ENCODE measurements at regions not wholly inside any gene's neighbourhood (a gene's known extent, or its start where the extent isn't known, plus 50 kb on each side); places are given as distances from the start of the nearest gene placed in this dataset.

DNA sequence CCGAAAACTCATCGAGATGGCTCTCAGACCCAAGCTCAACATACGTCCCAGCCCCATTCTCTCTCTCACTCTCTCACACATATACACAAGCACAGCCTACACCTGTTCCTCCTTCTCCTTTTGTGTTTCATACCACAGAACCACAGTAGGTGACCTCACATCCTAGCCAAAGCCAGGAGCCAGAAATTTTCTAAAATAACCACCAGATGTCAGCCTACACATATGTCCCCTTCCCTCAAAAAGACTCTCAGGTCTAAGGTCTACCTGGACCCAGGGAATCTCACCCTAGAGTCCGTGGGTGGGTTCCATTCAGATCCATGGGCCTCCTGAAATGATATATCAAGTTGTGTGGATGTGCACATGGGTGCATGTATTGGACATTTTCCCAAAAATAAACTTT is 104.2 kb upstream of the IPO5 start:
- no peak overlapping the region for H3K27ac Mint-ChIP-seq

DNA sequence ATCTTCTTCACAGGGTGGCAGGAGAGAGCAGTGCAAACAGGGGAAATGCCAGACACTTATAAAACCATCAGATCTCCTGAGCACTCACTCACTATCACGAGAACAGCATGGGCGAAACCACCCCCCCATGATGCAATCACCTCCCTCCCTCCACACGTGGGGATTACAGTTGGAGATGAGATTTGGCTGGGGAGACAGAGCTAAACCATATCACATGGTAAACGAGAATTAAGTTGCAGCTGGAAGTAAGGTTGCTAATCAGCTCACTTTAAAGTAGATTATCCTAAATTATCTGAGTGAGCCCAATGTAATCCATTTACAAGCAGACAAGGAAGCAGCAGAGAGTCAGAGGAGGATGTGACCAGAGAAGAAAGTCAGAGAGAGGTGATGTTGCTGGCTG is 102.2 kb upstream of the IPO5 start:
- Histone ChIP-seq H3K36me3 (ENCODE audit: control insufficient read depth in 2 of 3, insufficient read depth in 3 of 3, low read length in 3 of 3) (no peaks in the 10 kb centered on the region), H3K4me3 (ENCODE audit: low read length) (no peak overlapping the region), H3K4me1 (ENCODE audit: control insufficient read depth in 2 of 2, insufficient read depth in 2 of 2, low read length in 2 of 2) (no peaks in the 10 kb centered on the region), H3K27me3 (ENCODE audit: control insufficient read depth in 2 of 2, insufficient read depth in 2 of 2, low read length in 2 of 2) (no peaks in the 10 kb centered on the region), H3K9me3 (ENCODE audit: control insufficient read depth in 2 of 3, low read length in 3 of 3) (no peaks in the 10 kb centered on the region), H3K27ac (ENCODE audit: low read depth, low read length) (no peak overlapping the region)
- intact Hi-C loops (cut with micrococcal nuclease): loop anchor here in 1 of 2 donors (10.0 kb wide), 1 partner anchor 564 kb away; no protein-coding TSS in a partner anchor
- Mint-ChIP-seq H3K9me3 (peaks cover 0 to 4% (median 0%) of the 10 kb centered on the region in 11 donors), H3K27ac (no peak overlapping the region), H3K27me3 (peaks cover 0 to 37% (median 31%) of the 10 kb centered on the region in 5 donors), H3K36me3 (no peaks in the 10 kb centered on the region), H3K4me3 (no peak overlapping the region), H3K4me1 (peaks cover 0 to 3% (median 0%) of the 10 kb centered on the region in 7 donors)
- ChIA-PET POLR2A (no interaction called here), CTCF (no interaction called here)
- DNase-seq (no peak), ATAC-seq (no peak)

More for the DNA sequence above, 104.2 kb upstream of the IPO5 start:
- Mint-ChIP-seq H3K36me3 (no peaks in the 10 kb centered on the region), H3K4me1 (peaks cover 0 to 3% (median 0%) of the 10 kb centered on the region in 7 donors), H3K27me3 (peaks cover 0 to 43% (median 36%) of the 10 kb centered on the region in 5 donors), H3K4me3 (no peak overlapping the region), H3K9me3 (peaks cover 0 to 4% (median 0%) of the 10 kb centered on the region in 11 donors)
- H3K27me3 ChIP-seq (ENCODE audit: control insufficient read depth in 2 of 2, insufficient read depth in 2 of 2, low read length in 2 of 2): no peaks in the 10 kb centered on the region
- POLR2A ChIA-PET: no interaction called here
- intact Hi-C loops (cut with micrococcal nuclease): no loop called here
- no peaks in the 10 kb centered on the region for H3K4me1 ChIP-seq (ENCODE audit: control insufficient read depth in 2 of 2, insufficient read depth in 2 of 2, low read length in 2 of 2)
- ATAC-seq: no peak
- H3K27ac ChIP-seq (ENCODE audit: low read depth, low read length): no peak overlapping the region
- H3K36me3 ChIP-seq (ENCODE audit: control insufficient read depth in 2 of 3, insufficient read depth in 3 of 3, low read length in 3 of 3): no peaks in the 10 kb centered on the region
- DNase-seq: no peak
- H3K9me3 ChIP-seq (ENCODE audit: control insufficient read depth in 2 of 3, low read length in 3 of 3): no peaks in the 10 kb centered on the region
- H3K4me3 ChIP-seq (ENCODE audit: low read length): no peak overlapping the region
- CTCF ChIA-PET: interaction anchor here (0.6 kb wide), 1 partner anchor 1005 kb away, joined by 3 read pairs; no protein-coding TSS in a partner anchor

DNA sequence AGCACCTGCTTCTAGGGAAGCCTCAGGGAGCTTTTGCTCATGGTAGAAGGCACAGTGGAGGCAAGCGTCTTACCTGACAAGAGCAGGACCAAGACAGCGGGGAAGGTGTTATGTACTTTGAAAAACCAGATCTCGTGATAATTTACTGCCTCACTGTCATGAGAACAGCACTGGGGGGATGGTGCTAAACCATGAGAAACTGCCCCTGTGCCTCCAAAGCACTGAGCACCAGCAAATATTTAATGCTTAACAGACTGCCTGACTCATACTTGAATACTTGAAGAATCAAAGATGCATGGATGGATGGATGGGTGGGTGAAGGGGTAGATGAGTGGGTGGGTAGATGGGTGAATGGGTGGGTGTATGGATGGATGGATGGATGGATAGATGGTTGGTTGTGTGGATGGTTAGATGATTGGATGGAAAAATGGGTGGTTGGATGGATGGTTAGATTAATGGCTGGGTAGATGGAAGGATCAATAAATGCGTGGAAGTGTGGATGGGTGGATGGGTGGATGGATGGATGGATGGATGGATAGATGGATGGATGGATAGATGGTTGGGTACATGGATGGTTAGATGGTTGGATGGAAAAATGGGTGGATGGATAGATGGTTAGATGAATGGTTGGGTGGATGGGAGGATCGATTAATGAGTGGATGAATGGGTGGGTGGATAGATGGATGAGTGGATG is 101.1 kb upstream of the IPO5 start:
- Histone ChIP-seq H3K4me1 (ENCODE audit: control insufficient read depth in 2 of 2, insufficient read depth in 2 of 2, low read length in 2 of 2) (no peaks in the 10 kb centered on the region), H3K4me3 (ENCODE audit: low read length) (no peak overlapping the region), H3K27ac (ENCODE audit: low read depth, low read length) (no peak overlapping the region), H3K9me3 (ENCODE audit: control insufficient read depth in 2 of 3, low read length in 3 of 3) (no peaks in the 10 kb centered on the region), H3K36me3 (ENCODE audit: control insufficient read depth in 2 of 3, insufficient read depth in 3 of 3, low read length in 3 of 3) (no peaks in the 10 kb centered on the region), H3K27me3 (ENCODE audit: control insufficient read depth in 2 of 2, insufficient read depth in 2 of 2, low read length in 2 of 2) (no peaks in the 10 kb centered on the region)
- peaks cover 0 to 4% (median 0%) of the 10 kb centered on the region in 11 donors for H3K9me3 Mint-ChIP-seq
- H3K4me3 Mint-ChIP-seq: no peak overlapping the region
- H3K27ac Mint-ChIP-seq: no peak overlapping the region
- POLR2A ChIA-PET: no interaction called here
- H3K36me3 Mint-ChIP-seq: no peaks in the 10 kb centered on the region
- peaks cover 0 to 37% (median 29%) of the 10 kb centered on the region in 5 donors for H3K27me3 Mint-ChIP-seq
- CTCF ChIA-PET: no interaction called here
- H3K4me1 Mint-ChIP-seq: peaks cover 0 to 3% (median 0%) of the 10 kb centered on the region in 7 donors
- DNase-seq (no peak), ATAC-seq (no peak)
- intact Hi-C loops (cut with micrococcal nuclease): loop anchor here in 1 of 2 donors (10.0 kb wide), 1 partner anchor 562 kb away; no protein-coding TSS in a partner anchor

DNA sequence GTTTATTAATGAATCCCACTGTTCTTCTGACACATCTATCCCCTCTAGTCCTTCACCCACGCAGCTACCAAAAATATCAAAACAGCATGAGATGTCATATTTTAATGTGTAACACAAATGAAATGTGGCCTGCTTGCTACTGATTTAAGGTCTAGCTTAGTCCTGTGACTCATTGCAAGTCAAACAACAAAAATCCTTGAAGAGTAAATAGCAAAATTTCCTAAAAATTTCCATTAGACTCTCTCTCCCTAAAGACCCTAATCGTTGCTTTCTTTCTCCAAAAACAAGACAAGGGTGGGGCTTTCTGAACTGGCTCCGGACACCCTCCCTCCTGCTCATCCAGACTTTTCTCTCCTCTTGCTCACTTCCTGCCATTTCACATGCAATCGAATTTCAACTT is 99.9 kb upstream of the IPO5 start:
- no peak overlapping the region for H3K27ac Mint-ChIP-seq
- H3K27me3 Mint-ChIP-seq: peaks cover 2 to 41% (median 27%) of the 10 kb centered on the region in 5 donors
- Histone ChIP-seq H3K4me3 (ENCODE audit: low read length) (no peak overlapping the region), H3K9me3 (ENCODE audit: control insufficient read depth in 2 of 3, low read length in 3 of 3) (no peaks in the 10 kb centered on the region), H3K27ac (ENCODE audit: low read depth, low read length) (no peak overlapping the region), H3K27me3 (ENCODE audit: control insufficient read depth in 2 of 2, insufficient read depth in 2 of 2, low read length in 2 of 2) (no peaks in the 10 kb centered on the region), H3K36me3 (ENCODE audit: control insufficient read depth in 2 of 3, insufficient read depth in 3 of 3, low read length in 3 of 3) (no peaks in the 10 kb centered on the region), H3K4me1 (ENCODE audit: control insufficient read depth in 2 of 2, insufficient read depth in 2 of 2, low read length in 2 of 2) (no peaks in the 10 kb centered on the region)
- H3K4me1 Mint-ChIP-seq: peaks cover 0 to 3% (median 0%) of the 10 kb centered on the region in 7 donors
- H3K9me3 Mint-ChIP-seq: peaks cover 0 to 4% (median 0%) of the 10 kb centered on the region in 11 donors
- ChIA-PET POLR2A (no interaction called here), CTCF (no interaction called here)
- no peaks in the 10 kb centered on the region for H3K36me3 Mint-ChIP-seq
- intact Hi-C loops (cut with micrococcal nuclease): loop anchor here in 1 of 2 donors (10.0 kb wide), 1 partner anchor 561 kb away; no protein-coding TSS in a partner anchor
- DNase-seq (no peak), ATAC-seq (no peak)
- H3K4me3 Mint-ChIP-seq: no peak overlapping the region

DNA sequence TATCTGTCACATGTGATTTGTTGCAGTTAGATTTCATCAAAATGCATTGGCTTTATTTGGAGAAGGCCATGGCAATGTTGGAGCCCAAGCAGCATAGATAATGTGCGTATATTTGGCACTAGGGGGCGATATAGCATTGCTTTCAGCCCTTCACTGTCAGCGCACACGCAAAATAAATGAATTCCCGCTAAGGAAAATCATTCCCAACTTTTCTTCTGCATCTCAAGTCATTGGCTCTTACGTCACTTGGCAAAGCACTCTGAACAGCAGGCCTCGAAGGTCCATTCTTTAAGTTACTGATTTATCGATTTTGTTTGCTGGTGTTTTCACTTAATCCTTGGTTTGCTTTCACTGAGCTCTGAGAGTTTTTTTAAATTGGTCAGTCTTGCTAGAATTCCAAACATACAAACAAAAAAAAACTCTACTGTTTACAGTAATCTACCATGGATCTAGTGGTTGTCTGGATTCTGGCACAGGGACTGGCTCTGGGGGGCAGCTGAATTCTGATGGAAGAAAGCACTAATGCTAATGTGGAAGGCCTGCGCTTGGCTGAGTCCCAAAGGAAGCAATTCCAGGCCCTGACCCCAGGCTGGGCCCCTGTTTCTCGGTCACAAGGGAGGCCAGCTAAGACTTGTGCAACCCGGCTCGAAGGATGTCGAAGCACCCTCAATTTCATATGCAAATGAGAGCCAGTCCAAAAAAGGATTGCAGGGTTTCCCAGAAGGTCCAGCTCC is 97.7 kb upstream of the IPO5 start:
- no peak overlapping the region for H3K27ac Mint-ChIP-seq
- ATAC-seq: peak; percentile 45
- POLR2A ChIA-PET: no interaction called here

DNA sequence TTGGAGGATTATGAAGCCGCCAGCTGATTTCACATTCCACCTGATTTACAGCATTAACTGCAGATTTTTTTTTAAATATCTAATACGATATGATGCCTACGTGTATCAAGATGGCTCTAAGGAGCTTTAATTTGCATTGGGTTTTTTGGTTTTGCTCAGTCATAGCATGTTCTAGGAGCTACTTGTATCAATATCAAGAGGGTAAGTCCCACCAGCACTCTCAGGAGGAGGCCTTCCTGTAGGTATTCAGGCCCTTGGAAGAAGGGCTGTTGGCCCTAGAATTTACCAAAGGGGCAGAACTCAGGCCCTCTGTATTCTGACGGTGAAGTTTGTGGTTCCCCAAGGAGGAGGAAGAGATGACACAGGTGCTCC is 97.2 kb upstream of the IPO5 start:
- H3K9me3 ChIP-seq (ENCODE audit: control insufficient read depth in 2 of 3, low read length in 3 of 3): no peaks in the 10 kb centered on the region
- intact Hi-C loops (cut with micrococcal nuclease): loop anchor here in 1 of 2 donors (5.0 to 10.0 kb wide), 2 partner anchors 559 to 986 kb away; no protein-coding TSS in a partner anchor
- ChIA-PET POLR2A (no interaction called here), CTCF (no interaction called here)
- Mint-ChIP-seq H3K4me3 (no peak overlapping the region), H3K36me3 (no peaks in the 10 kb centered on the region), H3K4me1 (peaks cover 0 to 1% (median 0%) of the 10 kb centered on the region in 7 donors), H3K27me3 (peaks cover 5 to 29% (median 17%) of the 10 kb centered on the region in 5 donors), H3K27ac (no peak overlapping the region), H3K9me3 (peaks cover 0 to 4% (median 0%) of the 10 kb centered on the region in 11 donors)
- H3K4me1 ChIP-seq (ENCODE audit: control insufficient read depth in 2 of 2, insufficient read depth in 2 of 2, low read length in 2 of 2): no peaks in the 10 kb centered on the region
- ATAC-seq (no peak), DNase-seq (no peak)
- H3K4me3 ChIP-seq (ENCODE audit: low read length): no peak overlapping the region
- no peaks in the 10 kb centered on the region for H3K27me3 ChIP-seq (ENCODE audit: control insufficient read depth in 2 of 2, insufficient read depth in 2 of 2, low read length in 2 of 2)
- H3K27ac ChIP-seq (ENCODE audit: low read depth, low read length): no peak overlapping the region
- H3K36me3 ChIP-seq (ENCODE audit: control insufficient read depth in 2 of 3, insufficient read depth in 3 of 3, low read length in 3 of 3): no peaks in the 10 kb centered on the region

More for the DNA sequence above, 97.7 kb upstream of the IPO5 start:
- Histone ChIP-seq H3K9me3 (ENCODE audit: control insufficient read depth in 2 of 3, low read length in 3 of 3) (no peaks in the 10 kb centered on the region), H3K4me3 (ENCODE audit: low read length) (no peak overlapping the region), H3K36me3 (ENCODE audit: control insufficient read depth in 2 of 3, insufficient read depth in 3 of 3, low read length in 3 of 3) (no peaks in the 10 kb centered on the region), H3K4me1 (ENCODE audit: control insufficient read depth in 2 of 2, insufficient read depth in 2 of 2, low read length in 2 of 2) (no peaks in the 10 kb centered on the region), H3K27me3 (ENCODE audit: control insufficient read depth in 2 of 2, insufficient read depth in 2 of 2, low read length in 2 of 2) (no peaks in the 10 kb centered on the region), H3K27ac (ENCODE audit: low read depth, low read length) (no peak overlapping the region)
- no peak overlapping the region for H3K4me3 Mint-ChIP-seq
- DNase-seq: peak in 4 of 9 donors; percentile 6 to 22 (median 16)
- intact Hi-C loops (cut with micrococcal nuclease): loop anchor here in 1 of 2 donors (1.0 to 10.0 kb wide), 3 partner anchors 559 to 987 kb away; no protein-coding TSS in a partner anchor
- CTCF ChIA-PET: no interaction called here
- peaks cover 0 to 1% (median 0%) of the 10 kb centered on the region in 7 donors for H3K4me1 Mint-ChIP-seq
- H3K36me3 Mint-ChIP-seq: no peaks in the 10 kb centered on the region
- H3K27me3 Mint-ChIP-seq: peaks cover 5 to 35% (median 21%) of the 10 kb centered on the region in 5 donors
- peaks cover 0 to 4% (median 0%) of the 10 kb centered on the region in 11 donors for H3K9me3 Mint-ChIP-seq

Measured in naive thymus-derived CD4-positive, alpha-beta T cell (primary cell).